Retinal pigment epithelial cell (primary cell): ENCODE measurements at regions not wholly inside any gene's neighbourhood (a gene's known extent, or its start where the extent isn't known, plus 50 kb on each side); places are given as distances from the start of the nearest gene placed in this dataset.

Experiments used
- DNase-seq: peaks from one replicate; pipeline ENCODE4 v3.0.0-alpha.2; 2010; ENCODE audit warnings: low read depth
- H3K4me3 ChIP-seq: 2 replicates; pipeline ENCODE4 v1.5.1; 2011; ENCODE audit warnings: mild to moderate bottlenecking, low read length, control low read depth, moderate library complexity
- CTCF ChIP-seq: conservative IDR thresholded peaks from 2 replicates; pipeline ENCODE4 v1.5.1; 2011; ENCODE audit warnings: low read depth, low read length, control low read depth, inconsistent platforms

GRCh38 chr11:127726367-127726766, 725.8 kb upstream of the KIRREL3 start:
- no peak overlapping the region for H3K4me3 ChIP-seq
- DNase-seq = no peak
- TF ChIP-seq CTCF = no peak

- DNase-seq = no peak
- H3K4me3 ChIP-seq = no peak overlapping the region
- TF ChIP-seq CTCF = no peak
Observed at GRCh38 chr11:127723714-127724113, 723.1 kb upstream of the KIRREL3 start.

GRCh38 chr11:127713226-127713625, 712.7 kb upstream of the KIRREL3 start:
- no peak for DNase-seq
- H3K4me3 ChIP-seq = no peak overlapping the region
- TF ChIP-seq CTCF = no peak

- TF ChIP-seq CTCF = no peak
- no peak for DNase-seq
Observed at GRCh38 chr11:127711748-127712147, 711.2 kb upstream of the KIRREL3 start.

GRCh38 chr11:127710831-127711230, 710.3 kb upstream of the KIRREL3 start:
- H3K4me3 ChIP-seq = no peak overlapping the region
- TF ChIP-seq CTCF = no peak
- DNase-seq = no peak

More at GRCh38 chr11:127711748-127712147, 711.2 kb upstream of the KIRREL3 start:
- no peak overlapping the region for H3K4me3 ChIP-seq

GRCh38 chr11:127709960-127710359, 709.4 kb upstream of the KIRREL3 start:
- TF ChIP-seq CTCF = no peak

GRCh38 chr11:127693686-127694085, 693.1 kb upstream of the KIRREL3 start:
- TF ChIP-seq CTCF = no peak
- no peak for DNase-seq
- H3K4me3 ChIP-seq = no peak overlapping the region

More at GRCh38 chr11:127709960-127710359, 709.4 kb upstream of the KIRREL3 start:
- no peak for DNase-seq
- no peak overlapping the region for H3K4me3 ChIP-seq
